ENCODE measurements at regions not wholly inside any gene's neighbourhood (a gene's known extent, or its start where the extent isn't known, plus 50 kb on each side); places are given as distances from the start of the nearest gene placed in this dataset.

DNA sequence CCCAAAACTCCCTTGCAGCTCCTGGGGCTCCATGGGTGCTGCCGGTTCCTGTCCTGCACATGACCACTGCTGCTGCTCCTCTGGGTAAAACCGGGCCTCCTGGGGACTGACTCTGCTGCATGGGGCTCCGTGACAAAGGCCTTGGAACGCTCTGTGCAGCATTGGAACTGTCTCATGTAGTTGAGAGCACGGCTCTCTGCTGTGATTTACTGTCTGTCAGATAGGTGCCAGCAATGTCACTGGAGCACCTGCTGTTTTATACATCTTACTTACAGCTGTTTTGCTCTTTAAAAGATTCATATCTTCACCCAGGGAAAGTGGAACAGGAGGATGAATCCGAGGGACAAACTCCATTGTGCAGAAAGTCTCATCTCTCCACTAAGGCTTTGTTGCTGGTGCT, 138.1 kb downstream of the YIPF5 start:
- no peaks in the 10 kb centered on the region for H3K27me3 ChIP-seq (ENCODE audit: control insufficient read depth, insufficient read depth, low read length)
- DNase-seq (peak in 3 of 5 donors; percentile 12 to 45 (median 25)), FAIRE-seq (no peak)
- intact Hi-C loops (cut with DNase I), result no loop called here
- no peaks in the 10 kb centered on the region for H3K9me3 ChIP-seq (ENCODE audit: control insufficient read depth in 2 of 3, insufficient read depth in 1 of 3, low read length in 3 of 3)
- H3K27ac ChIP-seq (ENCODE audit: low read depth in 2 of 2, low read length in 2 of 2), result no peak overlapping the region
- TF ChIP-seq, protein P1, sequence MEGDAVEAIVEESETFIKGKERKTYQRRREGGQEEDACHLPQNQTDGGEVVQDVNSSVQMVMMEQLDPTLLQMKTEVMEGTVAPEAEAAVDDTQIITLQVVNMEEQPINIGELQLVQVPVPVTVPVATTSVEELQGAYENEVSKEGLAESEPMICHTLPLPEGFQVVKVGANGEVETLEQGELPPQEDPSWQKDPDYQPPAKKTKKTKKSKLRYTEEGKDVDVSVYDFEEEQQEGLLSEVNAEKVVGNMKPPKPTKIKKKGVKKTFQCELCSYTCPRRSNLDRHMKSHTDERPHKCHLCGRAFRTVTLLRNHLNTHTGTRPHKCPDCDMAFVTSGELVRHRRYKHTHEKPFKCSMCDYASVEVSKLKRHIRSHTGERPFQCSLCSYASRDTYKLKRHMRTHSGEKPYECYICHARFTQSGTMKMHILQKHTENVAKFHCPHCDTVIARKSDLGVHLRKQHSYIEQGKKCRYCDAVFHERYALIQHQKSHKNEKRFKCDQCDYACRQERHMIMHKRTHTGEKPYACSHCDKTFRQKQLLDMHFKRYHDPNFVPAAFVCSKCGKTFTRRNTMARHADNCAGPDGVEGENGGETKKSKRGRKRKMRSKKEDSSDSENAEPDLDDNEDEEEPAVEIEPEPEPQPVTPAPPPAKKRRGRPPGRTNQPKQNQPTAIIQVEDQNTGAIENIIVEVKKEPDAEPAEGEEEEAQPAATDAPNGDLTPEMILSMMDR (IDR thresholded peaks at IDR 0.05; ENCODE audit: borderline replicate concordance, extremely low read depth, insufficient read depth), result no peak
- H3K36me3 ChIP-seq (ENCODE audit: control insufficient read depth in 2 of 3, insufficient read depth in 3 of 3, low read length in 3 of 3), result no peaks in the 10 kb centered on the region
- no peak overlapping the region for H3K4me3 ChIP-seq (ENCODE audit: low read length in 3 of 3)
- H3K4me1 ChIP-seq (ENCODE audit: control insufficient read depth in 2 of 3, insufficient read depth in 2 of 3, low read depth in 1 of 3, low read length in 3 of 3), result no peaks in the 10 kb centered on the region
- H3K9ac ChIP-seq (ENCODE audit: low read length in 3 of 3), result no peak overlapping the region

DNA sequence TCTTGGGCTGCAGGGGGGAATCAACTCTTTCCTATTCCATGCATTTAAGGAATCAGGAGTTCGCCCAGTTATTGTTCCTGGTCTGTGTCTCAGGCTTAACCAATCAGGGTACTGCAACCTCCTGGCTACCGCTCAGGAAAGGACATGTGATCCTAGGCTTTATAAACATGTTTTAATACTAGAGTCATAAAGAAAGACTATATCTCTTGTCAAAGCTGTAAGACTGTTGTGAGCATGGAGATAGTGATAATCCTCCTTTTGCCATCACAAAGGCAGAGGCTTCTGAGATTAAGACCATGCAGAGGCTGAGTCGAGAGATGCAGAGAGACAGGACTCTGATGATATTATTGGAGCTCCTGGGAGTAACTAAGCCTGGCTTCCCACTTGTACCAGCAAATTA, 137.0 kb downstream of the YIPF5 start:
- Histone ChIP-seq H3K27ac (ENCODE audit: low read depth in 2 of 2, low read length in 2 of 2) (no peak overlapping the region), H3K4me3 (ENCODE audit: low read length in 3 of 3) (no peak overlapping the region), H3K9ac (ENCODE audit: low read length in 3 of 3) (no peak overlapping the region), H3K36me3 (ENCODE audit: control insufficient read depth in 2 of 3, insufficient read depth in 3 of 3, low read length in 3 of 3) (no peaks in the 10 kb centered on the region), H3K27me3 (ENCODE audit: control insufficient read depth, insufficient read depth, low read length) (no peaks in the 10 kb centered on the region), H3K4me1 (ENCODE audit: control insufficient read depth in 2 of 3, insufficient read depth in 2 of 3, low read depth in 1 of 3, low read length in 3 of 3) (no peaks in the 10 kb centered on the region), H3K9me3 (ENCODE audit: control insufficient read depth in 2 of 3, insufficient read depth in 1 of 3, low read length in 3 of 3) (no peaks in the 10 kb centered on the region)
- TF ChIP-seq, protein P1 (IDR thresholded peaks at IDR 0.05; ENCODE audit: borderline replicate concordance, extremely low read depth, insufficient read depth), result no peak
- DNase-seq (no peak), FAIRE-seq (no peak)
- intact Hi-C loops (cut with DNase I), result no loop called here

DNA sequence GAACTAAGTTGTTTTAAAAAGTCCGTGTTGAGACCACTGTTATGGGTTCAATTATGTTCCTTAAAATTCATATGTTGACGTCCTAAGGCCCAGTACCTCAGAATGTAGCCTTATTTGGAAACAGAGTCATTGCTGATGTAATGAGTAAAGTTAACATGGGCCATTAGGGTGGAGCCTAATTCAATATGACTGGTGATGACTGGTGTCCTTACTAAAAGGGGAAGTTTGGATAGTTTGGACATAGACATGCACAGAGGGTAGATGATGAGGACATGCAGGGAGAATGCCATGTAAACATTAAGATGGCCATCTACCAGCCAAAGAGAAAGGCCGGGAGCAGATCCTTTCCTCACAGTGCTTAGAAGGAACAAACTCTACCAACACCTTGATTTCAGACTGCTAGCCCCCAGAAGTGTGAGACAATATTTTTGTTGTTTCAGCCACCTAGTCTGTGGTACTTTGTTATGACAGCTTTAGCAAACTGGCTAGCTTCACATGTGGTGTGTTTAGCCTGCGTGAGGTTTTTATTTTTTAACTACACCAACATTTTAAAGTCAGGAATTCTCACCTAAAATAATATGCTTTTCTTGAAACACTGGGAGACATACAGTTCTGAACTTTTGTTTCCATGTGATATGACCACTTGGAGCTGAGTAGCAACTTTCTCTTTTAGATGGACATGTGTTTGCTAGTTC, 135.3 kb downstream of the YIPF5 start:
- no peak overlapping the region for H3K4me3 ChIP-seq (ENCODE audit: low read length in 3 of 3)
- no peak for FAIRE-seq
- TF ChIP-seq, protein P1 (IDR thresholded peaks at IDR 0.05; ENCODE audit: borderline replicate concordance, extremely low read depth, insufficient read depth), result no peak
- H3K9ac ChIP-seq (ENCODE audit: low read length in 3 of 3), result no peak overlapping the region
- no peak for DNase-seq
- no peaks in the 10 kb centered on the region for H3K27me3 ChIP-seq (ENCODE audit: control insufficient read depth, insufficient read depth, low read length)
- H3K27ac ChIP-seq (ENCODE audit: low read depth in 2 of 2, low read length in 2 of 2), result no peak overlapping the region
- H3K9me3 ChIP-seq (ENCODE audit: control insufficient read depth in 2 of 3, insufficient read depth in 1 of 3, low read length in 3 of 3), result no peaks in the 10 kb centered on the region
- intact Hi-C loops (cut with DNase I), result no loop called here
- no peaks in the 10 kb centered on the region for H3K4me1 ChIP-seq (ENCODE audit: control insufficient read depth in 2 of 3, insufficient read depth in 2 of 3, low read depth in 1 of 3, low read length in 3 of 3)
- no peaks in the 10 kb centered on the region for H3K36me3 ChIP-seq (ENCODE audit: control insufficient read depth in 2 of 3, insufficient read depth in 3 of 3, low read length in 3 of 3)

DNA sequence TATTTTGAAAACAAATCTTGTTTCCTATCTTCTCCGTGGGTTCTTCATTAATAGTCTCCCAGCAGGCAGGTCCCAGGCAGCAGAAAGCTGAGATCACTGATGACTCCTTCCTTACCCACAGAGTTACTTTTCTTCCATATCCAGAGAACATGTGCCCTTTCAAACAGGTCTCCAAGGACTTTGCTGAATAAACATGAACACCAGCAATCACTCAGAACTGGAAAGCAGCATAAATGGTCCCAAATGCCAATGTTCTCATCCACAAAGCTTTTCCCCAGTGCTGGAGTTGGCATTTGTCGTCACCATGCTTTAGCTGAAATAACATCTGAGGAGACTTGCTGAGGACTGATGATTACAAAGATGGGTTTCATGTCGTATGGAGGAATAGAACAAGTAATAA, 134.0 kb downstream of the YIPF5 start:
- TF ChIP-seq, protein P1 (IDR thresholded peaks at IDR 0.05; ENCODE audit: borderline replicate concordance, extremely low read depth, insufficient read depth), result no peak
- Histone ChIP-seq H3K9ac (ENCODE audit: low read length in 3 of 3) (no peak overlapping the region), H3K4me1 (ENCODE audit: control insufficient read depth in 2 of 3, insufficient read depth in 2 of 3, low read depth in 1 of 3, low read length in 3 of 3) (no peaks in the 10 kb centered on the region), H3K9me3 (ENCODE audit: control insufficient read depth in 2 of 3, insufficient read depth in 1 of 3, low read length in 3 of 3) (no peaks in the 10 kb centered on the region), H3K36me3 (ENCODE audit: control insufficient read depth in 2 of 3, insufficient read depth in 3 of 3, low read length in 3 of 3) (no peaks in the 10 kb centered on the region), H3K4me3 (ENCODE audit: low read length in 3 of 3) (no peak overlapping the region), H3K27ac (ENCODE audit: low read depth in 2 of 2, low read length in 2 of 2) (no peak overlapping the region), H3K27me3 (ENCODE audit: control insufficient read depth, insufficient read depth, low read length) (no peaks in the 10 kb centered on the region)
- no peak for FAIRE-seq
- DNase-seq, result no peak
- intact Hi-C loops (cut with DNase I), result no loop called here
